ENCODE measurements at regions not wholly inside any gene's neighbourhood (a gene's known extent, or its start where the extent isn't known, plus 50 kb on each side); places are given as distances from the start of the nearest gene placed in this dataset.

DNA sequence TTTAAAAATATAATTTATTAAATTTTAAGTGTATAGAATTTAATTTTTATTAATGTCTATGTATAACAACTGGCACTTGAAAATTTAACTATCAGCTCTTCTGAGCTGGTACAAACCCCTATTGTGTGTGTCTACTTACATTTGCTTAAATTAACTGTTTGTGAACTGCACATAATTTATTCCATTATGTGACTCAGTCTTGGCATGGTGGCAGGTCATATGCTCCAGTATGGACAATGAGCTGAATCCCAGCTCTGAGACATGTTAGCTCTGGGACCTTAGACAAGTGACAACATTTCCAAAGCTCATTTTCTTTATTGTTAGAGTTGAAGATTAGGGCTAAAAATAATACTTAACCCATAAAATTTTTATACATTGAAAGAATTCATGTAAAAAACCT lies 526.1 kb upstream of the MARCKS start:
- H3K4me3 ChIP-seq (ENCODE audit: low read depth, low read length) = no peak overlapping the region
- TF ChIP-seq, protein P1, sequence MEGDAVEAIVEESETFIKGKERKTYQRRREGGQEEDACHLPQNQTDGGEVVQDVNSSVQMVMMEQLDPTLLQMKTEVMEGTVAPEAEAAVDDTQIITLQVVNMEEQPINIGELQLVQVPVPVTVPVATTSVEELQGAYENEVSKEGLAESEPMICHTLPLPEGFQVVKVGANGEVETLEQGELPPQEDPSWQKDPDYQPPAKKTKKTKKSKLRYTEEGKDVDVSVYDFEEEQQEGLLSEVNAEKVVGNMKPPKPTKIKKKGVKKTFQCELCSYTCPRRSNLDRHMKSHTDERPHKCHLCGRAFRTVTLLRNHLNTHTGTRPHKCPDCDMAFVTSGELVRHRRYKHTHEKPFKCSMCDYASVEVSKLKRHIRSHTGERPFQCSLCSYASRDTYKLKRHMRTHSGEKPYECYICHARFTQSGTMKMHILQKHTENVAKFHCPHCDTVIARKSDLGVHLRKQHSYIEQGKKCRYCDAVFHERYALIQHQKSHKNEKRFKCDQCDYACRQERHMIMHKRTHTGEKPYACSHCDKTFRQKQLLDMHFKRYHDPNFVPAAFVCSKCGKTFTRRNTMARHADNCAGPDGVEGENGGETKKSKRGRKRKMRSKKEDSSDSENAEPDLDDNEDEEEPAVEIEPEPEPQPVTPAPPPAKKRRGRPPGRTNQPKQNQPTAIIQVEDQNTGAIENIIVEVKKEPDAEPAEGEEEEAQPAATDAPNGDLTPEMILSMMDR (IDR thresholded peaks at IDR 0.05; ENCODE audit: low read depth, low read length) = no peak
- no peak for TF ChIP-seq MYC (IDR thresholded peaks at IDR 0.05; ENCODE audit: low read depth, low read length)
- no peak for TF ChIP-seq POLR2A (IDR thresholded peaks at IDR 0.05; ENCODE audit: extremely low read depth, insufficient read length)
- TF ChIP-seq, protein P2, sequence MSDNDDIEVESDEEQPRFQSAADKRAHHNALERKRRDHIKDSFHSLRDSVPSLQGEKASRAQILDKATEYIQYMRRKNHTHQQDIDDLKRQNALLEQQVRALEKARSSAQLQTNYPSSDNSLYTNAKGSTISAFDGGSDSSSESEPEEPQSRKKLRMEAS (IDR thresholded peaks at IDR 0.05; ENCODE audit: low read depth, low read length) = no peak
- DNase-seq (ENCODE audit: low read depth) = no peak

GRCh38 chr6:113338644-113339043 lies 518.5 kb upstream of the MARCKS start:
- no peak for DNase-seq (ENCODE audit: low read depth)

DNA sequence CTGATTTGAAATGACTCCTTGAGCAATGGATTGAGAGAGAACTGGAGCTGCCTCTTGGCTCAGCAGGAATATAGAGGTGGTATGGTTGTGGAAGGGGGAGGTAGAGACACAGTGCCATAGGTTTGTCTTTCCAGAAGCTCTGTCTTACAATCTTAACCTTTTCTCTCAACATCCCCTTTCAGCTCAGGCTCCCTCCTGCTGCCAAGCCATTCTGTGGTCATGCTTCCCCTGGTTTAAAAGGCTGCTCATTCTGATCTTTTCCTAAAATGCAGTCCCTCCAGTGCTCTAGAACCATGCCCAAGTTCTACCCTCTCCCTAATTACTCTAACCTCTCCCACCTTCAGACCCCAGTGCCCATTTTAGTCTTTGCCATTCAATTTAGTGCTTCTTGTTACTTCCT lies 517.9 kb upstream of the MARCKS start:
- H3K4me3 ChIP-seq (ENCODE audit: low read depth, low read length) = no peak overlapping the region
- no peak for DNase-seq (ENCODE audit: low read depth)
- TF ChIP-seq, protein P2 (IDR thresholded peaks at IDR 0.05; ENCODE audit: low read depth, low read length) = no peak
- TF ChIP-seq, protein P1 (IDR thresholded peaks at IDR 0.05; ENCODE audit: low read depth, low read length) = no peak
- TF ChIP-seq POLR2A (IDR thresholded peaks at IDR 0.05; ENCODE audit: extremely low read depth, insufficient read length) = no peak

More at GRCh38 chr6:113338644-113339043, 518.5 kb upstream of the MARCKS start:
- TF ChIP-seq MYC (IDR thresholded peaks at IDR 0.05; ENCODE audit: low read depth, low read length) (no peak), POLR2A (IDR thresholded peaks at IDR 0.05; ENCODE audit: extremely low read depth, insufficient read length) (no peak)
- TF ChIP-seq, protein P2 (IDR thresholded peaks at IDR 0.05; ENCODE audit: low read depth, low read length) = no peak
- TF ChIP-seq, protein P1 (IDR thresholded peaks at IDR 0.05; ENCODE audit: low read depth, low read length) = no peak
- H3K4me3 ChIP-seq (ENCODE audit: low read depth, low read length) = no peak overlapping the region

DNA sequence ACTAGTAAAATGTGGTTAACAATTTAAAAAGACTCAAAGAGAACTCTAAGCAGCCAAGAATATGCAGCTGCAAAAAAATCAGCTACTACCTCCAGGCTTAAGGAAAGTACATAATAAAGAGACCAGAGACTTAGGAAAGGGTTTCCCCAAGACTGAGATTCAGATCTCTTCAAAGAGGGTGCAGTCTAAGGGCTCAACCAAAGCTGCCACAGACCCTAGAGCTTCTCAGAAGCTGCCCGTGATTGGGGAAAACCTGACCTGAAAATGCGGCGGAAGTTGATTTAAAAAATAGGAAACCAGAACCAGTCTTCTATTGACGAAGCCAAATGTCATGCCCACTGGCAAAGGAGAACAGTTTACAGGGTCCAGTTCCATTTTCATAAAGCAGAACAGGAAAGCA lies 516.8 kb upstream of the MARCKS start:
- TF ChIP-seq MYC (IDR thresholded peaks at IDR 0.05; ENCODE audit: low read depth, low read length) = no peak
- TF ChIP-seq POLR2A (IDR thresholded peaks at IDR 0.05; ENCODE audit: extremely low read depth, insufficient read length) = no peak
- TF ChIP-seq, protein P2 (IDR thresholded peaks at IDR 0.05; ENCODE audit: low read depth, low read length) = no peak
- TF ChIP-seq, protein P1 (IDR thresholded peaks at IDR 0.05; ENCODE audit: low read depth, low read length) = no peak
- H3K4me3 ChIP-seq (ENCODE audit: low read depth, low read length) = no peak overlapping the region
- DNase-seq (ENCODE audit: low read depth) = no peak

DNA sequence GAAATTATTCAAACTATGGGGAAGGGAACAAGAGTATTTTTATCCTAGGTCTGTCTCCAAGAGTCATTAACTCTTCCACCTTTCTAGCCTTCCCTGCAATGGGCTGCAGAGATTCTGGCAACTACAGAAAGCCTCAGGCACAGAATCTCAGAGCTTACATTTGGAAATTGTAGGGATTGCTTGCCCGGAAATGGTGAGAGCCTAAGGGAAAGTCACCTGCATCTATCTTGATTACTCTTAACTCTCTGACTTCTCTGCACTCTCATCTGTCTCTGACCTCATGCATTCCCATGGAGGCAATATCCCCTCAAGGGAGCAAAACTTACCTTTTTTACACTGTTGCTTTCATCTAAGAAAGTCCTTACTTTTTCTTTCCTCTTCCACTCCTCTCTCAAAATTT lies 513.2 kb upstream of the MARCKS start:
- no peak for DNase-seq (ENCODE audit: low read depth)
- TF ChIP-seq, protein P2 (IDR thresholded peaks at IDR 0.05; ENCODE audit: low read depth, low read length) = no peak
- TF ChIP-seq MYC (IDR thresholded peaks at IDR 0.05; ENCODE audit: low read depth, low read length) (no peak), POLR2A (IDR thresholded peaks at IDR 0.05; ENCODE audit: extremely low read depth, insufficient read length) (no peak)
- TF ChIP-seq, protein P1 (IDR thresholded peaks at IDR 0.05; ENCODE audit: low read depth, low read length) = no peak
- no peak overlapping the region for H3K4me3 ChIP-seq (ENCODE audit: low read depth, low read length)

- no peak for DNase-seq (ENCODE audit: low read depth)
- H3K4me3 ChIP-seq (ENCODE audit: low read depth, low read length) = no peak overlapping the region
- TF ChIP-seq MYC (IDR thresholded peaks at IDR 0.05; ENCODE audit: low read depth, low read length) = no peak
- TF ChIP-seq, protein P2 (IDR thresholded peaks at IDR 0.05; ENCODE audit: low read depth, low read length) = no peak
- TF ChIP-seq, protein P1 (IDR thresholded peaks at IDR 0.05; ENCODE audit: low read depth, low read length) = no peak
- TF ChIP-seq POLR2A (IDR thresholded peaks at IDR 0.05; ENCODE audit: extremely low read depth, insufficient read length) = no peak
Observed at GRCh38 chr6:113344969-113345368, 512.2 kb upstream of the MARCKS start.

All from NB4 (cell line).